ENCODE measurements at regions not wholly inside any gene's neighbourhood (a gene's known extent, or its start where the extent isn't known, plus 50 kb on each side); places are given as distances from the start of the nearest gene placed in this dataset.
"Not testable (repeated sequence)": the region's sequence is repeated elsewhere in the genome, so short reads cannot be mapped to it uniquely, and the experiment has no call there.

- Histone ChIP-seq H3K4me1 (ENCODE audit: insufficient read depth, low read length) (no peaks in the 10 kb centered on the region), H3K27ac (ENCODE audit: low read depth in 1 of 2, low read length in 2 of 2) (no peak overlapping the region), H3K9me3 (ENCODE audit: control insufficient read depth in 1 of 2, insufficient read depth in 1 of 2, low read length in 2 of 2) (peaks cover 0 to 11% of the 10 kb centered on the region in 2 experiments), H3K27me3 (ENCODE audit: control insufficient read depth in 1 of 2, insufficient read depth in 2 of 2, low read length in 2 of 2) (no peaks in the 10 kb centered on the region), H3K36me3 (ENCODE audit: insufficient read depth, low read length) (no peaks in the 10 kb centered on the region), H3K4me3 (ENCODE audit: low read length) (no peak overlapping the region)
- ChIA-PET POLR2A (no interaction called here), CTCF (no interaction called here)
- no peak for TF ChIP-seq CTCF (IDR thresholded peaks at IDR 0.05)
- H3K36me3 Mint-ChIP-seq (ENCODE audit: low read depth): no peaks in the 10 kb centered on the region
- H3K9me3 Mint-ChIP-seq: no peaks in the 10 kb centered on the region
- H3K27ac Mint-ChIP-seq: no peak overlapping the region
- DNase-seq (no peak), ATAC-seq (ENCODE audit: poor library complexity) (no peak)
- no peaks in the 10 kb centered on the region for H3K4me1 Mint-ChIP-seq (ENCODE audit: low read depth)
- no peaks in the 10 kb centered on the region for H3K27me3 Mint-ChIP-seq
- H3K4me3 Mint-ChIP-seq: no peak overlapping the region
- intact Hi-C loops (cut with DNase I, micrococcal nuclease): no loop called here
These were observed 1088.4 kb downstream of the OTOL1 start for GRCh38 chr3:162584986-162585385.

GRCh38 chr3:162586591-162586990, 1090.0 kb downstream of the OTOL1 start:
- ATAC-seq (ENCODE audit: poor library complexity): no peak

GRCh38 chr3:162597226-162597625, 1100.6 kb downstream of the OTOL1 start:
- ATAC-seq (ENCODE audit: poor library complexity): no peak
- no peak overlapping the region for H3K4me3 ChIP-seq (ENCODE audit: low read length)
- H3K27me3 Mint-ChIP-seq: no peaks in the 10 kb centered on the region
- no peak overlapping the region for H3K27ac ChIP-seq (ENCODE audit: low read depth in 1 of 2, low read length in 2 of 2)
- peaks cover 0 to 12% of the 10 kb centered on the region in 2 experiments for H3K9me3 ChIP-seq (ENCODE audit: control insufficient read depth in 1 of 2, insufficient read depth in 1 of 2, low read length in 2 of 2)
- no peak for TF ChIP-seq CTCF (IDR thresholded peaks at IDR 0.05)
- no peak for DNase-seq
- POLR2A ChIA-PET: no interaction called here
- peaks cover 12% of the 10 kb centered on the region for H3K9me3 Mint-ChIP-seq
- H3K4me1 ChIP-seq (ENCODE audit: insufficient read depth, low read length): no peaks in the 10 kb centered on the region
- H3K4me3 Mint-ChIP-seq: no peak overlapping the region
- intact Hi-C loops (cut with DNase I, micrococcal nuclease): no loop called here
- no peaks in the 10 kb centered on the region for H3K27me3 ChIP-seq (ENCODE audit: control insufficient read depth in 1 of 2, insufficient read depth in 2 of 2, low read length in 2 of 2)
- no peak overlapping the region for H3K27ac Mint-ChIP-seq
- no peaks in the 10 kb centered on the region for H3K36me3 ChIP-seq (ENCODE audit: insufficient read depth, low read length)
- no peaks in the 10 kb centered on the region for H3K4me1 Mint-ChIP-seq (ENCODE audit: low read depth)
- no peaks in the 10 kb centered on the region for H3K36me3 Mint-ChIP-seq (ENCODE audit: low read depth)
- CTCF ChIA-PET: no interaction called here

More at GRCh38 chr3:162586591-162586990, 1090.0 kb downstream of the OTOL1 start:
- no peak for TF ChIP-seq CTCF (IDR thresholded peaks at IDR 0.05)
- CTCF ChIA-PET: no interaction called here
- Mint-ChIP-seq H3K36me3 (ENCODE audit: low read depth) (no peaks in the 10 kb centered on the region), H3K4me3 (no peak overlapping the region), H3K9me3 (no peaks in the 10 kb centered on the region), H3K27ac (no peak overlapping the region), H3K4me1 (ENCODE audit: low read depth) (no peaks in the 10 kb centered on the region), H3K27me3 (no peaks in the 10 kb centered on the region)
- intact Hi-C loops (cut with DNase I, micrococcal nuclease): no loop called here
- POLR2A ChIA-PET: no interaction called here
- DNase-seq: no peak
- H3K36me3 ChIP-seq (ENCODE audit: insufficient read depth, low read length): no peaks in the 10 kb centered on the region
- no peak overlapping the region for H3K27ac ChIP-seq (ENCODE audit: low read depth in 1 of 2, low read length in 2 of 2)
- no peaks in the 10 kb centered on the region for H3K4me1 ChIP-seq (ENCODE audit: insufficient read depth, low read length)
- peaks cover 0 to 11% of the 10 kb centered on the region in 2 experiments for H3K9me3 ChIP-seq (ENCODE audit: control insufficient read depth in 1 of 2, insufficient read depth in 1 of 2, low read length in 2 of 2)
- no peak overlapping the region for H3K4me3 ChIP-seq (ENCODE audit: low read length)
- no peaks in the 10 kb centered on the region for H3K27me3 ChIP-seq (ENCODE audit: control insufficient read depth in 1 of 2, insufficient read depth in 2 of 2, low read length in 2 of 2)

DNA sequence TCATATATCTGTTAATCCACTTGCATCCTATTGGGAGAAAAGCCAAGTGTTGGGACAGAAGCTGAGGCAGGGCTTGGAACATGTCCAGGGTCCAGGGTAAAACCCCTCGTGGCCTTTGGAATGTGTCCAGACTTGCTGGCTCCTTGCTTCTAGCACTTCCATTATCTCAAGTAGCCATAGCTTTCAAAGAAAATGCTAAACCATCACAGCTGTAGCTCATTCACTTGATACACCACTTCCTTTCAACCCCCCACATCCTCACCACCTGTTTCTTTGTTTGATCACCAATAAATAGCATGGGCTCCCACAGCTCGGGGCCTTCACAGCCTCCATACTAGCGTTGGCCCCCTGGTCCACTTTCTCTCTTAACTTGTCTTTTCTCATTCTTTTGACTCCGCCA, 1101.9 kb downstream of the OTOL1 start:
- H3K27me3 ChIP-seq (ENCODE audit: control insufficient read depth in 1 of 2, insufficient read depth in 2 of 2, low read length in 2 of 2); CTCF ChIA-PET; H3K4me1 ChIP-seq (ENCODE audit: insufficient read depth, low read length); POLR2A ChIA-PET; ATAC-seq (ENCODE audit: poor library complexity); H3K27ac ChIP-seq (ENCODE audit: low read depth in 1 of 2, low read length in 2 of 2); DNase-seq; intact Hi-C loops (cut with DNase I, micrococcal nuclease); H3K4me3 Mint-ChIP-seq; H3K27ac Mint-ChIP-seq; H3K4me1 Mint-ChIP-seq (ENCODE audit: low read depth); H3K36me3 ChIP-seq (ENCODE audit: insufficient read depth, low read length); H3K4me3 ChIP-seq (ENCODE audit: low read length); H3K36me3 Mint-ChIP-seq (ENCODE audit: low read depth); H3K27me3 Mint-ChIP-seq: not testable (repeated sequence)
- H3K9me3 Mint-ChIP-seq: peaks cover 18% of the 10 kb centered on the region
- H3K9me3 ChIP-seq (ENCODE audit: control insufficient read depth in 1 of 2, insufficient read depth in 1 of 2, low read length in 2 of 2): peaks cover 0 to 16% of the 10 kb centered on the region in 2 experiments

- H3K36me3 Mint-ChIP-seq (ENCODE audit: low read depth); H3K27me3 Mint-ChIP-seq; H3K27ac Mint-ChIP-seq; H3K4me3 Mint-ChIP-seq; H3K27ac ChIP-seq (ENCODE audit: low read depth in 1 of 2, low read length in 2 of 2); H3K4me1 Mint-ChIP-seq (ENCODE audit: low read depth); ATAC-seq (ENCODE audit: poor library complexity); H3K27me3 ChIP-seq (ENCODE audit: control insufficient read depth in 1 of 2, insufficient read depth in 2 of 2, low read length in 2 of 2); CTCF ChIA-PET; H3K4me3 ChIP-seq (ENCODE audit: low read length); H3K36me3 ChIP-seq (ENCODE audit: insufficient read depth, low read length); intact Hi-C loops (cut with DNase I, micrococcal nuclease); POLR2A ChIA-PET; H3K4me1 ChIP-seq (ENCODE audit: insufficient read depth, low read length): not testable (repeated sequence)
- peak in 1 of 14 experiments; percentile 7 for DNase-seq
- peaks cover 23% of the 10 kb centered on the region for H3K9me3 Mint-ChIP-seq
- peaks cover 0 to 22% of the 10 kb centered on the region in 2 experiments for H3K9me3 ChIP-seq (ENCODE audit: control insufficient read depth in 1 of 2, insufficient read depth in 1 of 2, low read length in 2 of 2)
These were observed 1103.1 kb downstream of the OTOL1 start for GRCh38 chr3:162599742-162600141.

All from CD4-positive, alpha-beta T cell (primary cell).